ENCODE measurements at regions not wholly inside any gene's neighbourhood (a gene's known extent, or its start where the extent isn't known, plus 50 kb on each side); places are given as distances from the start of the nearest gene placed in this dataset.
A peak's percentile ranks its signal among the peaks of the same experiment; 100 is the strongest.

DNA sequence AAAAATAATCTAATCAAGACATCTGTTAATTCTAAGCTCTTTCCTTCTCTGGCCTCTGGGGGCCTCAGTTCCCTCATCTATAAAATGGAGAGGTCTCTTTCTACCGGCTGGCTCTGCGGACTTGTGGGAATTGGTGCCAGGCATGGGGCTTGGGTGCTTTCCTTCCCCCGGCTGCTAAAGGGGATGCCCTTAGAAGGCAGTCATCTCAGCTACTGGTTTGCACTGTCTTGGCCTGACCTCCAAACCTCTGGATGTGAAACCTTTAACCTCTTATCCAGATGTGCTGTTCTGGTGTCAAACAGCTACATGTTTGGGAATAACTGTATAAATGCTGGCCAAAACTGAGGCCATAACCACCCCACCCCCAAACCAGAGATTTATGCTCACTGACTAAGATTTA, 320.0 kb downstream of the RPS24 start:
- TF ChIP-seq, protein P1, sequence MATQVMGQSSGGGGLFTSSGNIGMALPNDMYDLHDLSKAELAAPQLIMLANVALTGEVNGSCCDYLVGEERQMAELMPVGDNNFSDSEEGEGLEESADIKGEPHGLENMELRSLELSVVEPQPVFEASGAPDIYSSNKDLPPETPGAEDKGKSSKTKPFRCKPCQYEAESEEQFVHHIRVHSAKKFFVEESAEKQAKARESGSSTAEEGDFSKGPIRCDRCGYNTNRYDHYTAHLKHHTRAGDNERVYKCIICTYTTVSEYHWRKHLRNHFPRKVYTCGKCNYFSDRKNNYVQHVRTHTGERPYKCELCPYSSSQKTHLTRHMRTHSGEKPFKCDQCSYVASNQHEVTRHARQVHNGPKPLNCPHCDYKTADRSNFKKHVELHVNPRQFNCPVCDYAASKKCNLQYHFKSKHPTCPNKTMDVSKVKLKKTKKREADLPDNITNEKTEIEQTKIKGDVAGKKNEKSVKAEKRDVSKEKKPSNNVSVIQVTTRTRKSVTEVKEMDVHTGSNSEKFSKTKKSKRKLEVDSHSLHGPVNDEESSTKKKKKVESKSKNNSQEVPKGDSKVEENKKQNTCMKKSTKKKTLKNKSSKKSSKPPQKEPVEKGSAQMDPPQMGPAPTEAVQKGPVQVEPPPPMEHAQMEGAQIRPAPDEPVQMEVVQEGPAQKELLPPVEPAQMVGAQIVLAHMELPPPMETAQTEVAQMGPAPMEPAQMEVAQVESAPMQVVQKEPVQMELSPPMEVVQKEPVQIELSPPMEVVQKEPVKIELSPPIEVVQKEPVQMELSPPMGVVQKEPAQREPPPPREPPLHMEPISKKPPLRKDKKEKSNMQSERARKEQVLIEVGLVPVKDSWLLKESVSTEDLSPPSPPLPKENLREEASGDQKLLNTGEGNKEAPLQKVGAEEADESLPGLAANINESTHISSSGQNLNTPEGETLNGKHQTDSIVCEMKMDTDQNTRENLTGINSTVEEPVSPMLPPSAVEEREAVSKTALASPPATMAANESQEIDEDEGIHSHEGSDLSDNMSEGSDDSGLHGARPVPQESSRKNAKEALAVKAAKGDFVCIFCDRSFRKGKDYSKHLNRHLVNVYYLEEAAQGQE (IDR thresholded peaks at IDR 0.05; ENCODE audit: low read depth) = no peak
- TF ChIP-seq ZBTB7A (IDR thresholded peaks at IDR 0.05; ENCODE audit: low read depth) = no peak
- TF ChIP-seq TEAD4 (IDR thresholded peaks at IDR 0.05) = no peak
- no peak for TF ChIP-seq FOXM1 (IDR thresholded peaks at IDR 0.05; ENCODE audit: borderline replicate concordance, low read depth)
- TF ChIP-seq TCF12 (IDR thresholded peaks at IDR 0.05; ENCODE audit: low read depth) = no peak
- no peak for TF ChIP-seq YY1 (IDR thresholded peaks at IDR 0.05; ENCODE audit: low read depth)
- no peak for TF ChIP-seq EP300 (IDR thresholded peaks at IDR 0.05; ENCODE audit: borderline replicate concordance)
- TF ChIP-seq TAF1 (IDR thresholded peaks at IDR 0.05; ENCODE audit: low read depth) = no peak
- peak; percentile 20; the same call in 1 of the 2 replicates for TF ChIP-seq RAD21 (IDR thresholded peaks at IDR 0.05; ENCODE audit: low read depth)

DNA sequence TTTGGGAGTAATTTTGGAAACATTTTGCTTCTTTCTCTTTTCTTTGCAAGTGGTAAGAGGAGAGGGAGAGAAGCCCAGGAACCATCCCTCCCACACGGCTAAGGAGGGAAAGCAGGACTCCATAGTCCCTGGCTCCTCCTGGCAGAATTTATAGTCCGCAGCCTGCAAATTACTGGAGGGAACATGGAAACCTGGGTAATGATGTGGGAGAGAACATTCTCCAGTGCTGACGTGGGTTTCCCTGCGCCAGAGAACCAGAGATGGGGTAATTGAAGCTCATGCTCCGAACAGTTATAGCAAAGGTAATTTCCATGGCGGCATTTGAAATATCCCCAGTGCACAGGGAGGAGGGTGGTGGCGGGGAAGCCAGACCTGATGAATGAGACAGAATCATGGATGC, 320.4 kb downstream of the RPS24 start:
- TF ChIP-seq NFIC (IDR thresholded peaks at IDR 0.05) (no peak), TCF12 (IDR thresholded peaks at IDR 0.05; ENCODE audit: low read depth) (no peak), TAF1 (IDR thresholded peaks at IDR 0.05; ENCODE audit: low read depth) (no peak), EGR1 (IDR thresholded peaks at IDR 0.05) (no peak), CREB1 (IDR thresholded peaks at IDR 0.05; ENCODE audit: low read depth) (no peak), YY1 (IDR thresholded peaks at IDR 0.05; ENCODE audit: low read depth) (no peak), ZBTB7A (IDR thresholded peaks at IDR 0.05; ENCODE audit: low read depth) (no peak), RAD21 (IDR thresholded peaks at IDR 0.05; ENCODE audit: low read depth) (no peak), TEAD4 (IDR thresholded peaks at IDR 0.05) (no peak), EP300 (IDR thresholded peaks at IDR 0.05; ENCODE audit: borderline replicate concordance) (no peak), CEBPB (IDR thresholded peaks at IDR 0.05) (no peak), FOXM1 (IDR thresholded peaks at IDR 0.05; ENCODE audit: borderline replicate concordance, low read depth) (no peak)
- TF ChIP-seq, protein P2, sequence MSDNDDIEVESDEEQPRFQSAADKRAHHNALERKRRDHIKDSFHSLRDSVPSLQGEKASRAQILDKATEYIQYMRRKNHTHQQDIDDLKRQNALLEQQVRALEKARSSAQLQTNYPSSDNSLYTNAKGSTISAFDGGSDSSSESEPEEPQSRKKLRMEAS (IDR thresholded peaks at IDR 0.05) = no peak
- TF ChIP-seq, protein P1 (IDR thresholded peaks at IDR 0.05; ENCODE audit: low read depth) = no peak
- TF ChIP-seq, protein P3, sequence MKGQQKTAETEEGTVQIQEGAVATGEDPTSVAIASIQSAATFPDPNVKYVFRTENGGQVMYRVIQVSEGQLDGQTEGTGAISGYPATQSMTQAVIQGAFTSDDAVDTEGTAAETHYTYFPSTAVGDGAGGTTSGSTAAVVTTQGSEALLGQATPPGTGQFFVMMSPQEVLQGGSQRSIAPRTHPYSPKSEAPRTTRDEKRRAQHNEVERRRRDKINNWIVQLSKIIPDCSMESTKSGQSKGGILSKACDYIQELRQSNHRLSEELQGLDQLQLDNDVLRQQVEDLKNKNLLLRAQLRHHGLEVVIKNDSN (IDR thresholded peaks at IDR 0.05) = no peak

DNA sequence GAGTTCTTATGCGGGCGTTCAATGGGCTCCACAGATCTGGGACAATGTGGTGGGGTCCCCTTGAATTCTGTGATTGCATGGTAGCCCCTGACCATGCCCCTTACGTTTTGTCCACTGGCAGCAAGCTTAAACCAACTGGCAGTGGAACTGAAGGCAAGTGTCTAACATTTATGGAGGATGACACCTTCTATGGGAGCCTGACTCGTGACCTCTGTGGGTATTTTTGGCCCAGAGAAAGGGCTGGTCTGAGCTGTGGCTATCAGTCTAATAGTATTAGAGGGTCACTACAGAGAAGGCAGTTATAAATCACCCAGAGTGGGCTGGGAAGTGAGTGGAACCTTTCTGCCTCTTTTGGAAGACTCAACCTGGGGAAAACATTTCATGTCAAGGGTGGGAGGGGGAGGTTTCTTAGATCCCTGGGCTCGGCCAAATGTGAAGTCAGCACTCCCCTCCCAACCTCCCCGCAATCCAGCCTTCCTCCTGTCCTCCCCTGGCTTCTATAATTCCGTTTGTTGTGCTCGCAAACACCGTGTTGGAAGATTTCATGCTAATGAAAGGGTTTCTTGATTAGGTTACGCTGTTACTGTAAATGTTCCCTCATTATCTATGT, 322.7 kb downstream of the RPS24 start:
- TF ChIP-seq TCF12 (IDR thresholded peaks at IDR 0.05; ENCODE audit: low read depth) = no peak
- TF ChIP-seq RAD21 (IDR thresholded peaks at IDR 0.05; ENCODE audit: low read depth) = no peak
- TF ChIP-seq ZBTB7A (IDR thresholded peaks at IDR 0.05; ENCODE audit: low read depth) = no peak
- no peak for TF ChIP-seq EP300 (IDR thresholded peaks at IDR 0.05; ENCODE audit: borderline replicate concordance)
- no peak for TF ChIP-seq EGR1 (IDR thresholded peaks at IDR 0.05)
- TF ChIP-seq TAF1 (IDR thresholded peaks at IDR 0.05; ENCODE audit: low read depth) = no peak
- TF ChIP-seq FOXM1 (IDR thresholded peaks at IDR 0.05; ENCODE audit: borderline replicate concordance, low read depth) = no peak
- no peak for TF ChIP-seq CREB1 (IDR thresholded peaks at IDR 0.05; ENCODE audit: low read depth)

DNA sequence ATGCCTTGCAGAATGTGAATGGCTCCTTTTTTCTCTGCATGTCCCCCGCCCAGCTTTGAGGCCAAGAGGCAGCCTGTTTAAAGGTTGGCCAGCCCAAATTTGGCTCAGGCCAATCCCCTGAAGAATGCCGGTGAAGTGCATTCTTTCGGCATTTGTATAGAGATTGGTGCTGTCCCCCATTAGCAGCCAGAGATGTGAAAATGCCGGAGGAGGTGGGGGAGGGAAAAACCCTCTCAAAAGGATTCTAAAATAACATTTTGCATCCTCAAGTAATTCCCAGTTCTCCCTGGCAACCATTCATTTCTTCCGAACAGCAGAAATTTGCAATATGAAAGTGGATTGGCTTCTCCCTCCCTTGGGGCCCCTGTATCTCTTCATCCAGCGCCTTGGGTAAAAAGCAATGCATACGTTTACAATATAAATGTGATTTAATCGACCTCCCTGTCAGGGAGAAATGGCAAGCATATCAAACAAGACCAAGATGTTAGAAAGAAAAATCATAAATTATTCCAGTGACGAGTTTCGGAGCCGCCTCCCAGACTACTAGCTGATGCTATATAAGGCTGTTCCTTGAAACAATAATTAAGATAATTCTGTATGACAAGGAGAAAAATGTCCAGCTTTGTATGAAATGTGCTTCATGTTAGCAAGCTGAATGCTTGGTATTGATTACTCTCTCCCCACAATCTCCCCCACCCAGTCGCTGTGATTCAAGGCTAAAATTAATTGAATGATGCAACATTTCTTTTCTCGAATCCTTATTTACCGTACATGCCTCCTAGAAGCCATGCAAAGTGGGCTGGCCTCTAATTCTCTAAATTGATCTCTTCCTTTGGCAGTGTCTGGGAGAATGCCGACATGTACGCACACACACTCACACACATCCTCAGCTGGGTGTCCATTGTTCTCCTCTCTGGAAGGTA, 323.7 kb downstream of the RPS24 start:
- TF ChIP-seq TCF12 (IDR thresholded peaks at IDR 0.05; ENCODE audit: low read depth) (no peak), TAF1 (IDR thresholded peaks at IDR 0.05; ENCODE audit: low read depth) (no peak)

DNA sequence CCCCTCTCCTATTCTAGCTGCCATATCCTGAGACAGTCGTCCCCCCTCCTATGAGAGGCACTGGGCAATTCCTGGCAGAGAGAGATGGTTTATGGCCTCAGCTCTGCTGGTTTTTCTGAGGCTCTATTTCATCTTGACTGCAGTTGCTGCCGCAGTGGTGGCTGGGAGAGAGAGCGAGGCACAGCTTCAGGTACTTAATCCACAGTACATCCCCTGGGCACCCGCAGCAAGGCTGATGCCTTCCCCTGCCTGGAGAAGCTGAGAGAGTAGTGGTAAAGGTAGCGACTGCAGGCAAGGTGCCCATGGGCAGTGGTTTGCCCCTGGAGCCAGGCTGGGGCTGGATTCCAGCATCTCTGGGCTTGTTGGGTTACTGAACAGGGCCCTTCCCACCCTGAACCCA, 324.7 kb downstream of the RPS24 start:
- TF ChIP-seq, protein P2 (IDR thresholded peaks at IDR 0.05) = no peak
- TF ChIP-seq YY1 (IDR thresholded peaks at IDR 0.05; ENCODE audit: low read depth) = no peak
- no peak for TF ChIP-seq EP300 (IDR thresholded peaks at IDR 0.05; ENCODE audit: borderline replicate concordance)
- no peak for TF ChIP-seq NFIC (IDR thresholded peaks at IDR 0.05)

DNA sequence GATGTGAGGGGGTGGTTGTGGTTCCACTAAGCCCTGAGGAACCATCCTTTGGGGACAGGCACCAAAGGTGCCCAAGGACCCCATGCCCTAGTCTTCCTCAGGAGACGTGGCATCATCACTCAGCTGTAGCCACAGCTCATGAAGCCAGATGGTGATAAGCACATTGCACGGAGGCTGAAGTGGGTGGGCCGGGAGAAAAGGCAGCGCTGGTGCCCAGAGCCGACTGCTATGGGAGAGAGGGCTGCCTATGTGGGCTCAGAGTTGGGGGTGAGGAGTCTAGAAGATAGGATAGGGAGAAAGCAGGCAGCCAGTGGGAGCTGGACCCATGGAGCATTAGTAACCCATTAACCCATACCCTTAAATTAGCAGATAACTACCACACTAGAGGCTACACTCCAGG, 325.3 kb downstream of the RPS24 start:
- TF ChIP-seq, protein P1 (IDR thresholded peaks at IDR 0.05; ENCODE audit: low read depth) = no peak
- TF ChIP-seq NFIC (IDR thresholded peaks at IDR 0.05) = no peak
- no peak for TF ChIP-seq TCF12 (IDR thresholded peaks at IDR 0.05; ENCODE audit: low read depth)
- TF ChIP-seq EP300 (IDR thresholded peaks at IDR 0.05; ENCODE audit: borderline replicate concordance) = no peak
- no peak for TF ChIP-seq TAF1 (IDR thresholded peaks at IDR 0.05; ENCODE audit: low read depth)
- TF ChIP-seq, protein P2 (IDR thresholded peaks at IDR 0.05) = no peak
- no peak for TF ChIP-seq TEAD4 (IDR thresholded peaks at IDR 0.05)
- no peak for TF ChIP-seq ZBTB7A (IDR thresholded peaks at IDR 0.05; ENCODE audit: low read depth)

Data from Ishikawa (cell line).